HCT116 (cell line): ENCODE measurements at regions not wholly inside any gene's neighbourhood (a gene's known extent, or its start where the extent isn't known, plus 50 kb on each side); places are given as distances from the start of the nearest gene placed in this dataset.

Source experiments
- ATAC-seq: fragments of 200-7000 bp; cut with Tn5 transposase; 2 replicates; pipeline ENCODE4 v1.9.1; 2020; ENCODE audit warnings: mild to moderate bottlenecking, moderate library complexity
- BruUV-seq: library from RNA; stranded (reverse); fragments of 400-500 nt; replicated peaks from 2 replicates; lab custom pipeline; 2021; lab: Mats Ljungman, UMichigan
- CTCF ChIA-PET: fragments of 300-600 bp; sonication (Branson Sonifier 250); formaldehyde crosslinking; loops from one replicate; lab custom pipeline; 2021; ENCODE audit warnings: antibody characterized with exemption; lab: Charles Lee
- POLR2A ChIA-PET: fragments of 300-600, 350-600 bp; sonication (Branson Sonifier 250); formaldehyde crosslinking; loops from one replicate; lab custom pipeline; 2021; ENCODE audit warnings: antibody characterized with exemption; lab: Charles Lee
- RAD21 ChIA-PET, 2 experiments: fragments of 300-600 bp; sonication (Branson Sonifier 250); formaldehyde crosslinking; loops; one replicate each; lab custom pipeline; 2023; ENCODE audit warnings: low total read pairs in 2 of 2; ENCODE audit not compliant: uncharacterized antibody in 2 of 2, unreplicated experiment in 2 of 2, low non-redundant PET in 1 of 2; lab: Charles Lee
- DNase-seq: peaks from one replicate; pipeline ENCODE4 v3.0.0-alpha.2; 2010; ENCODE audit warnings: low read depth, low spot score
- H2AFZ ChIP-seq: fragments of 200-600 bp; shearing (Covaris generic), sonication (generic); 2 replicates; pipeline ENCODE4 v1.6.1; 2017; ENCODE audit warnings: low read depth, mixed run types, mixed read lengths, antibody characterized with exemption, low read length; ENCODE audit not compliant: poor library complexity, severe bottlenecking
- H3K27ac ChIP-seq: 2 replicates; pipeline ENCODE4 v1.5.1; 2012; ENCODE audit warnings: low read depth, low read length
- H3K27me3 ChIP-seq: fragments of 200-600 bp; sonication (generic); 2 replicates; pipeline ENCODE4 v1.6.1; 2016; ENCODE audit warnings: mixed run types, low read length, mixed read lengths; ENCODE audit not compliant: insufficient read depth
- H3K36me3 ChIP-seq, 2 experiments: fragments of 200-500 bp in 1 of 2; fragments of 200-600 bp in 1 of 2; sonication (Bioruptor generic) in 1 of 2; sonication (generic) in 1 of 2; 2 replicates each; pipeline versions ENCODE4 v1.5.1 to v1.6.1; 2014 to 2016; ENCODE audit warnings: low read length in 2 of 2, inconsistent platforms in 1 of 2, mixed read lengths in 1 of 2, mixed run types in 1 of 2; ENCODE audit not compliant: insufficient read depth in 2 of 2, control insufficient read depth in 1 of 2
- H3K4me1 ChIP-seq, 2 experiments: fragments of 200-600 bp in 1 of 2; sonication (generic) in 1 of 2; 2 replicates each; pipeline versions ENCODE4 v1.5.1 to v1.6.1; 2012 to 2017; ENCODE audit warnings: low read length in 2 of 2, inconsistent platforms in 1 of 2, mild to moderate bottlenecking in 1 of 2, mixed read lengths in 1 of 2, mixed run types in 1 of 2, moderate library complexity in 1 of 2; ENCODE audit not compliant: insufficient read depth in 2 of 2, control insufficient read depth in 1 of 2
- H3K4me2 ChIP-seq: fragments of 200-600 bp; sonication (generic); 2 replicates; pipeline ENCODE4 v1.6.1; 2017; ENCODE audit warnings: mixed run types, low read length, mixed read lengths
- H3K4me3 ChIP-seq, 2 experiments: fragments of 200-600 bp in 1 of 2; sonication (generic) in 1 of 2; replicated peaks in 1 of 2; 2 replicates each; pipeline ENCODE4 v1.5.1; 2011 to 2016; ENCODE audit warnings: low read length in 2 of 2, control low read depth in 1 of 2, low read depth in 1 of 2, mild to moderate bottlenecking in 1 of 2, mixed read lengths in 1 of 2, mixed run types in 1 of 2
- H3K79me2 ChIP-seq: fragments of 200-600 bp; sonication (generic); 2 replicates; pipeline ENCODE4 v1.6.1; 2017; ENCODE audit warnings: mild to moderate bottlenecking, mixed run types, low read length, moderate library complexity, mixed read lengths; ENCODE audit not compliant: insufficient read depth
- H3K9ac ChIP-seq: fragments of 200-600 bp; sonication (generic); 2 replicates; pipeline ENCODE4 v1.6.1; 2016; ENCODE audit warnings: low read length, mixed read lengths
- H3K9me2 ChIP-seq: fragments of 200-600 bp; sonication (generic), shearing (Covaris generic); 2 replicates; pipeline ENCODE4 v1.6.1; 2017; ENCODE audit warnings: mixed run types, mild to moderate bottlenecking, moderate library complexity; ENCODE audit not compliant: insufficient read depth
- H3K9me3 ChIP-seq, 2 experiments: fragments of 200-500 bp in 1 of 2; fragments of 200-600 bp in 1 of 2; sonication (Bioruptor generic) in 1 of 2; sonication (generic) in 1 of 2; 2 replicates each; pipeline ENCODE4 v1.6.1; 2014 to 2017; ENCODE audit warnings: low read length in 2 of 2, mixed read lengths in 2 of 2, inconsistent platforms in 1 of 2, low read depth in 1 of 2, mild to moderate bottlenecking in 1 of 2, mixed run types in 1 of 2, moderate library complexity in 1 of 2; ENCODE audit not compliant: control insufficient read depth in 1 of 2, insufficient read depth in 1 of 2
- H4K20me1 ChIP-seq: fragments of 200-600 bp; sonication (generic), shearing (Covaris generic); 2 replicates; pipeline ENCODE4 v1.6.1; 2017; ENCODE audit warnings: mixed run types, mild to moderate bottlenecking, moderate library complexity; ENCODE audit not compliant: insufficient read depth
- CBX3 ChIP-seq: IDR thresholded peaks from 2 replicates; pipeline ENCODE4 v1.6.1; 2012; ENCODE audit warnings: low read depth
- EGR1 ChIP-seq: IDR thresholded peaks from 2 replicates; pipeline ENCODE4 v1.6.1; 2012; ENCODE audit warnings: low read depth
- ELF1 ChIP-seq: IDR thresholded peaks from 2 replicates; pipeline ENCODE4 v1.6.1; 2012; ENCODE audit warnings: low read depth, borderline replicate concordance
- FOSL1 ChIP-seq: IDR thresholded peaks from 2 replicates; pipeline ENCODE4 v1.6.1; 2012; ENCODE audit warnings: low read depth
- POLR2A ChIP-seq: IDR thresholded peaks from 2 replicates; pipeline ENCODE4 v1.7.0; 2011; ENCODE audit warnings: borderline replicate concordance; ENCODE audit not compliant: insufficient read depth, insufficient read length; ENCODE audit errors: extremely low read depth
- POLR2AphosphoS5 ChIP-seq: IDR thresholded peaks from 2 replicates; pipeline ENCODE4 v1.6.1; 2011; ENCODE audit warnings: mild to moderate bottlenecking, low read depth, low read length, moderate library complexity
- RAD21 ChIP-seq: IDR thresholded peaks from 2 replicates; pipeline ENCODE4 v1.6.1; 2012; ENCODE audit warnings: low read depth, mild to moderate bottlenecking
- SRF ChIP-seq: IDR thresholded peaks from 2 replicates; pipeline ENCODE4 v1.6.1; 2012; ENCODE audit warnings: low read depth
- TCF7L2 ChIP-seq: IDR thresholded peaks from 2 replicates; pipeline ENCODE4 v1.7.0; 2011; ENCODE audit warnings: borderline replicate concordance, inconsistent platforms; ENCODE audit not compliant: insufficient read depth, insufficient read length; ENCODE audit errors: extremely low read depth
- YY1 ChIP-seq: IDR thresholded peaks from 2 replicates; pipeline ENCODE4 v1.6.1; 2011; ENCODE audit warnings: low read length, low read depth, moderate library complexity, mild to moderate bottlenecking; ENCODE audit not compliant: insufficient replicate concordance; ENCODE audit errors: extremely low read depth
- ZBTB33 ChIP-seq: IDR thresholded peaks from 2 replicates; pipeline ENCODE4 v1.6.1; 2011; ENCODE audit warnings: mild to moderate bottlenecking, low read length, moderate library complexity; ENCODE audit not compliant: insufficient replicate concordance; ENCODE audit errors: extremely low read depth
- ZNF274 ChIP-seq: fragments of 200-500 bp; sonication (Bioruptor generic); IDR thresholded peaks from 2 replicates; pipeline ENCODE4 v1.6.1; 2014; ENCODE audit warnings: mild to moderate bottlenecking, low read depth, low read length, inconsistent platforms
- intact Hi-C: fragments of 100-400 bp; cut with micrococcal nuclease; formaldehyde crosslinking; loops from 2 replicates; pipeline ENCODE4 v1.10.0; 2022
- TF ChIP-seq, protein P1 (sequence below), 3 experiments: fragments of 200-600 bp in 1 of 3; sonication (generic) in 1 of 3; IDR thresholded peaks in 2 of 3; conservative IDR thresholded peaks in 1 of 3; 2 replicates each; pipeline ENCODE4 v1.5.1; 2012 to 2017; ENCODE audit warnings: low read depth in 2 of 3, low read length in 2 of 3, antibody characterized with exemption in 1 of 3, borderline replicate concordance in 1 of 3, control low read depth in 1 of 3, mild to moderate bottlenecking in 1 of 3, mixed read lengths in 1 of 3, mixed run types in 1 of 3, moderate library complexity in 1 of 3; ENCODE audit not compliant: insufficient read depth in 1 of 3
- TF ChIP-seq, protein P2 (sequence below): IDR thresholded peaks from 2 replicates; pipeline ENCODE4 v1.6.1; 2012; ENCODE audit warnings: low read depth
- TF ChIP-seq, protein P3 (sequence below): IDR thresholded peaks from 2 replicates; pipeline ENCODE4 v1.6.1; 2012

- Histone ChIP-seq H2AFZ (no peak overlapping the region), H3K4me3 (no peak overlapping the region), H3K9ac (no peak overlapping the region), H3K4me2 (no peak overlapping the region), H3K9me3 (peaks cover 0 to 5% of the 10 kb centered on the region in 2 experiments; a peak in 1 of 4 replicates), H3K9me2 (no peaks in the 10 kb centered on the region), H3K4me1 (no peaks in the 10 kb centered on the region), H3K36me3 (no peaks in the 10 kb centered on the region), H3K27me3 (no peaks in the 10 kb centered on the region), H3K27ac (no peak overlapping the region), H3K79me2 (no peaks in the 10 kb centered on the region), H4K20me1 (no peaks in the 10 kb centered on the region)
- ChIA-PET RAD21 (no interaction called here), CTCF (no interaction called here), POLR2A (no interaction called here)
- TF ChIP-seq ZNF274 (no peak), SRF (no peak), TCF7L2 (no peak), RAD21 (no peak), CBX3 (no peak), ELF1 (no peak), POLR2AphosphoS5 (no peak), ZBTB33 (no peak), YY1 (no peak), EGR1 (no peak), FOSL1 (no peak), POLR2A (no peak)
- TF ChIP-seq, protein P1, sequence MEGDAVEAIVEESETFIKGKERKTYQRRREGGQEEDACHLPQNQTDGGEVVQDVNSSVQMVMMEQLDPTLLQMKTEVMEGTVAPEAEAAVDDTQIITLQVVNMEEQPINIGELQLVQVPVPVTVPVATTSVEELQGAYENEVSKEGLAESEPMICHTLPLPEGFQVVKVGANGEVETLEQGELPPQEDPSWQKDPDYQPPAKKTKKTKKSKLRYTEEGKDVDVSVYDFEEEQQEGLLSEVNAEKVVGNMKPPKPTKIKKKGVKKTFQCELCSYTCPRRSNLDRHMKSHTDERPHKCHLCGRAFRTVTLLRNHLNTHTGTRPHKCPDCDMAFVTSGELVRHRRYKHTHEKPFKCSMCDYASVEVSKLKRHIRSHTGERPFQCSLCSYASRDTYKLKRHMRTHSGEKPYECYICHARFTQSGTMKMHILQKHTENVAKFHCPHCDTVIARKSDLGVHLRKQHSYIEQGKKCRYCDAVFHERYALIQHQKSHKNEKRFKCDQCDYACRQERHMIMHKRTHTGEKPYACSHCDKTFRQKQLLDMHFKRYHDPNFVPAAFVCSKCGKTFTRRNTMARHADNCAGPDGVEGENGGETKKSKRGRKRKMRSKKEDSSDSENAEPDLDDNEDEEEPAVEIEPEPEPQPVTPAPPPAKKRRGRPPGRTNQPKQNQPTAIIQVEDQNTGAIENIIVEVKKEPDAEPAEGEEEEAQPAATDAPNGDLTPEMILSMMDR (IDR thresholded peaks at IDR 0.05 in 2 of 3, conservative IDR thresholded peaks at IDR 0.05 in 1 of 3; ENCODE audit: borderline replicate concordance in 1 of 3, insufficient read depth in 1 of 3, low read depth in 2 of 3, low read length in 2 of 3): no peak
- TF ChIP-seq, protein P2, sequence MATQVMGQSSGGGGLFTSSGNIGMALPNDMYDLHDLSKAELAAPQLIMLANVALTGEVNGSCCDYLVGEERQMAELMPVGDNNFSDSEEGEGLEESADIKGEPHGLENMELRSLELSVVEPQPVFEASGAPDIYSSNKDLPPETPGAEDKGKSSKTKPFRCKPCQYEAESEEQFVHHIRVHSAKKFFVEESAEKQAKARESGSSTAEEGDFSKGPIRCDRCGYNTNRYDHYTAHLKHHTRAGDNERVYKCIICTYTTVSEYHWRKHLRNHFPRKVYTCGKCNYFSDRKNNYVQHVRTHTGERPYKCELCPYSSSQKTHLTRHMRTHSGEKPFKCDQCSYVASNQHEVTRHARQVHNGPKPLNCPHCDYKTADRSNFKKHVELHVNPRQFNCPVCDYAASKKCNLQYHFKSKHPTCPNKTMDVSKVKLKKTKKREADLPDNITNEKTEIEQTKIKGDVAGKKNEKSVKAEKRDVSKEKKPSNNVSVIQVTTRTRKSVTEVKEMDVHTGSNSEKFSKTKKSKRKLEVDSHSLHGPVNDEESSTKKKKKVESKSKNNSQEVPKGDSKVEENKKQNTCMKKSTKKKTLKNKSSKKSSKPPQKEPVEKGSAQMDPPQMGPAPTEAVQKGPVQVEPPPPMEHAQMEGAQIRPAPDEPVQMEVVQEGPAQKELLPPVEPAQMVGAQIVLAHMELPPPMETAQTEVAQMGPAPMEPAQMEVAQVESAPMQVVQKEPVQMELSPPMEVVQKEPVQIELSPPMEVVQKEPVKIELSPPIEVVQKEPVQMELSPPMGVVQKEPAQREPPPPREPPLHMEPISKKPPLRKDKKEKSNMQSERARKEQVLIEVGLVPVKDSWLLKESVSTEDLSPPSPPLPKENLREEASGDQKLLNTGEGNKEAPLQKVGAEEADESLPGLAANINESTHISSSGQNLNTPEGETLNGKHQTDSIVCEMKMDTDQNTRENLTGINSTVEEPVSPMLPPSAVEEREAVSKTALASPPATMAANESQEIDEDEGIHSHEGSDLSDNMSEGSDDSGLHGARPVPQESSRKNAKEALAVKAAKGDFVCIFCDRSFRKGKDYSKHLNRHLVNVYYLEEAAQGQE: no peak
- TF ChIP-seq, protein P3, sequence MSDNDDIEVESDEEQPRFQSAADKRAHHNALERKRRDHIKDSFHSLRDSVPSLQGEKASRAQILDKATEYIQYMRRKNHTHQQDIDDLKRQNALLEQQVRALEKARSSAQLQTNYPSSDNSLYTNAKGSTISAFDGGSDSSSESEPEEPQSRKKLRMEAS: no peak
- DNase-seq (no peak), ATAC-seq (no peak)
- no TSS peak for BruUV-seq
- intact Hi-C loops: no loop called here
Measured at GRCh38 chr11:97201743-97202612, 812.2 kb downstream of the JRKL start.
